B cell (primary cell): ENCODE measurements at regions not wholly inside any gene's neighbourhood (a gene's known extent, or its start where the extent isn't known, plus 50 kb on each side); places are given as distances from the start of the nearest gene placed in this dataset.

Source experiments
- ATAC-seq: fragments of 200-7000 bp; cut with Tn5 transposase; one replicate; pipeline ENCODE4 v1.10.0; 2021; ENCODE audit warnings: low read depth, mild to moderate bottlenecking, moderate number of reproducible peaks, moderate library complexity
- CTCF ChIA-PET: fragments of 350-600 bp; sonication (Branson Sonifier 250); formaldehyde crosslinking; loops from one replicate; lab custom pipeline; 2021; ENCODE audit warnings: antibody characterized with exemption, inconsistent platforms; lab: Charles Lee
- POLR2A ChIA-PET: fragments of 350-600 bp; sonication (Branson Sonifier 250); formaldehyde crosslinking; loops from one replicate; lab custom pipeline; 2021; ENCODE audit warnings: antibody characterized with exemption; lab: Charles Lee
- DNase-seq: peaks from one replicate; pipeline ENCODE4 v3.0.0; 2013
- H2AFZ ChIP-seq: 2 replicates; pipeline ENCODE4 v1.6.1; 2012; ENCODE audit warnings: mild to moderate bottlenecking, low read depth, low read length; ENCODE audit not compliant: insufficient read depth, poor library complexity, severe bottlenecking
- H3K27ac ChIP-seq, 2 donors: 1 replicate in 1 of 2; 2 replicates in 1 of 2; pipeline ENCODE4 v1.5.1; 2012 to 2013; ENCODE audit warnings: low read length in 2 of 2, mild to moderate bottlenecking in 2 of 2, moderate library complexity in 1 of 2
- H3K27me3 ChIP-seq, 4 experiments: fragments of 200-600 bp in 1 of 4; sonication (generic) in 1 of 4; replicated peaks in 1 of 4; 1 replicate in 2 of 4; 2 replicates in 2 of 4; pipeline versions ENCODE4 v1.6.1 to v1.7.0; 2013 to 2016; ENCODE audit warnings: low read length in 3 of 4, mild to moderate bottlenecking in 2 of 4, mixed read lengths in 1 of 4, moderate library complexity in 1 of 4; ENCODE audit not compliant: insufficient read depth in 4 of 4, control insufficient read depth in 3 of 4; ENCODE audit errors: control extremely low read depth in 1 of 4
- H3K36me3 ChIP-seq, 2 experiments: replicated peaks in 1 of 2; 1 replicate in 1 of 2; 2 replicates in 1 of 2; pipeline versions ENCODE4 v1.6.1 to v1.7.1; 2013; ENCODE audit warnings: low read length in 1 of 2; ENCODE audit not compliant: insufficient read depth in 2 of 2, control insufficient read depth in 1 of 2; ENCODE audit errors: control extremely low read depth in 1 of 2, extremely low read depth in 1 of 2
- H3K4me1 ChIP-seq, 2 donors: fragments of 200-600 bp in 1 of 2; sonication (generic) in 1 of 2; 1 replicate in 1 of 2; 2 replicates in 1 of 2; pipeline versions ENCODE4 v1.5.1 to v1.6.1; 2013 to 2017; ENCODE audit warnings: low read length in 2 of 2; ENCODE audit not compliant: control insufficient read depth in 2 of 2, insufficient read depth in 2 of 2
- H3K4me2 ChIP-seq: replicated peaks from 2 replicates; pipeline ENCODE3; 2012; ENCODE audit warnings: mild to moderate bottlenecking, low read depth, low read length; ENCODE audit not compliant: poor library complexity, severe bottlenecking
- H3K4me3 ChIP-seq, 5 experiments: fragments of 200-600 bp in 1 of 5; sonication (generic) in 1 of 5; 1 replicate in 3 of 5; 2 replicates in 2 of 5; pipeline versions ENCODE4 v1.5.1 to v1.7.0; 2011 to 2016; ENCODE audit warnings: low read length in 4 of 5, mild to moderate bottlenecking in 4 of 5, low read depth in 2 of 5, control low read depth in 1 of 5, moderate library complexity in 1 of 5; ENCODE audit not compliant: insufficient read depth in 1 of 5; ENCODE audit errors: control extremely low read depth in 1 of 5, extremely low read depth in 1 of 5
- H3K79me2 ChIP-seq: fragments of 200-600 bp; sonication (generic); one replicate; pipeline ENCODE4 v1.6.0; 2016; ENCODE audit warnings: low read length; ENCODE audit not compliant: control insufficient read depth, insufficient read depth
- H3K9ac ChIP-seq: fragments of 200-600 bp; sonication (generic); 2 replicates; pipeline ENCODE4 v1.6.1; 2017; ENCODE audit warnings: mild to moderate bottlenecking, low read length, moderate library complexity
- H3K9me3 ChIP-seq, 3 donors: one replicate each; pipeline versions ENCODE4 v1.6.1 to v1.7.1; 2013; ENCODE audit warnings: low read length in 2 of 3; ENCODE audit not compliant: control insufficient read depth in 2 of 3, insufficient read depth in 1 of 3; ENCODE audit errors: control extremely low read depth in 1 of 3
- H4K20me1 ChIP-seq: 2 replicates; pipeline ENCODE4 v1.6.0; 2012; ENCODE audit warnings: mild to moderate bottlenecking, low read length; ENCODE audit not compliant: insufficient read depth, control insufficient read depth, poor library complexity, severe bottlenecking
- H3K27ac Mint-ChIP-seq: one replicate; pipeline ENCODE4 v1.8.0; 2021; ENCODE audit warnings: mixed read lengths
- H3K27me3 Mint-ChIP-seq: one replicate; pipeline ENCODE4 v1.8.0; 2021; ENCODE audit warnings: mixed read lengths
- H3K4me1 Mint-ChIP-seq: one replicate; pipeline ENCODE4 v1.8.0; 2021; ENCODE audit warnings: mixed read lengths
- H3K4me3 Mint-ChIP-seq: one replicate; pipeline ENCODE4 v1.8.0; 2021; ENCODE audit warnings: mixed read lengths
- H3K9me3 Mint-ChIP-seq: one replicate; pipeline ENCODE4 v1.8.0; 2022; ENCODE audit warnings: mixed read lengths; ENCODE audit not compliant: insufficient read depth
- EZH2 ChIP-seq: IDR thresholded peaks from 2 replicates; pipeline ENCODE4 v1.6.1; 2012; ENCODE audit warnings: borderline replicate concordance, low read depth, mild to moderate bottlenecking, moderate library complexity, low read length; ENCODE audit not compliant: insufficient read depth, poor library complexity, severe bottlenecking
- WGBS: methylation state at CpG from one replicate; pipeline ENCODE4 v1.1.5; 2013; ENCODE audit warnings: missing lambda C conversion rate; ENCODE audit not compliant: insufficient coverage; 5-methylcytosine and 5-hydroxymethylcytosine counted together
- intact Hi-C: fragments of 100-400 bp; cut with micrococcal nuclease; formaldehyde crosslinking; loops from one replicate; pipeline ENCODE4 v1.10.0; 2022
- TF ChIP-seq, protein P1 (sequence below): fragments of 200-600 bp; IDR thresholded peaks from one replicate; pipeline ENCODE4 v1.8.0; 2022; ENCODE audit warnings: antibody characterized with exemption, mild to moderate bottlenecking

DNA sequence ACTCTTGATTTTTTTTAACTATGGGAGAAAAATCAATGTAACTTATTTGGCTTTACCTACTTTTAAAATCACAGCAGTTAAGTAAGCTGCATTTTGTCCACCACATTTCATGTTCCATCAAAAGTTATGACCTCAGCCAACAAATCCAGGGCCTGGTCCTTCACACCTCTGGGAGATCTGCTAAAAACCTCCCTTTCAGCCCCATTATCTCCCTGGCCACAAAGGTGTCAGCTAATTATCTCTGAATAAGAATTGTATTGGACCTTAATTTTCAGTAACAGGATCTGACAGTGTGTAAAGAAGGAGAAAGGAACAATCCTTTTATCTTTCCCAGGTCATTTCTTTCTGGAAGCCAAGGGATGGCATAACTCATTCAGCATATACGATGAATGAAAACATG is 359.3 kb downstream of the TMEM182 start:
- no peaks in the 10 kb centered on the region for H3K27me3 Mint-ChIP-seq
- no peaks in the 10 kb centered on the region for H3K4me1 ChIP-seq
- no peaks in the 10 kb centered on the region for H3K9me3 Mint-ChIP-seq
- no peaks in the 10 kb centered on the region for H3K9me3 ChIP-seq
- H3K27ac Mint-ChIP-seq = no peak overlapping the region
- ChIA-PET CTCF (no interaction called here), POLR2A (no interaction called here)
- intact Hi-C loops = no loop called here
- TF ChIP-seq, protein P1, sequence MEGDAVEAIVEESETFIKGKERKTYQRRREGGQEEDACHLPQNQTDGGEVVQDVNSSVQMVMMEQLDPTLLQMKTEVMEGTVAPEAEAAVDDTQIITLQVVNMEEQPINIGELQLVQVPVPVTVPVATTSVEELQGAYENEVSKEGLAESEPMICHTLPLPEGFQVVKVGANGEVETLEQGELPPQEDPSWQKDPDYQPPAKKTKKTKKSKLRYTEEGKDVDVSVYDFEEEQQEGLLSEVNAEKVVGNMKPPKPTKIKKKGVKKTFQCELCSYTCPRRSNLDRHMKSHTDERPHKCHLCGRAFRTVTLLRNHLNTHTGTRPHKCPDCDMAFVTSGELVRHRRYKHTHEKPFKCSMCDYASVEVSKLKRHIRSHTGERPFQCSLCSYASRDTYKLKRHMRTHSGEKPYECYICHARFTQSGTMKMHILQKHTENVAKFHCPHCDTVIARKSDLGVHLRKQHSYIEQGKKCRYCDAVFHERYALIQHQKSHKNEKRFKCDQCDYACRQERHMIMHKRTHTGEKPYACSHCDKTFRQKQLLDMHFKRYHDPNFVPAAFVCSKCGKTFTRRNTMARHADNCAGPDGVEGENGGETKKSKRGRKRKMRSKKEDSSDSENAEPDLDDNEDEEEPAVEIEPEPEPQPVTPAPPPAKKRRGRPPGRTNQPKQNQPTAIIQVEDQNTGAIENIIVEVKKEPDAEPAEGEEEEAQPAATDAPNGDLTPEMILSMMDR = no peak
- TF ChIP-seq EZH2 = no peak
- no peak overlapping the region for H3K27ac ChIP-seq
- H3K36me3 ChIP-seq = no peaks in the 10 kb centered on the region
- H3K9ac ChIP-seq = no peak overlapping the region
- 89% methylated on average over 1 of the region's 1 CpG for WGBS
- no peaks in the 10 kb centered on the region for H4K20me1 ChIP-seq
- no peaks in the 10 kb centered on the region for H3K79me2 ChIP-seq
- DNase-seq (no peak), ATAC-seq (no peak)
- no peak overlapping the region for H2AFZ ChIP-seq
- no peak overlapping the region for H3K4me2 ChIP-seq
- no peaks in the 10 kb centered on the region for H3K4me1 Mint-ChIP-seq
- H3K27me3 ChIP-seq = no peaks in the 10 kb centered on the region
- H3K4me3 ChIP-seq = no peak overlapping the region
- H3K4me3 Mint-ChIP-seq = no peak overlapping the region

DNA sequence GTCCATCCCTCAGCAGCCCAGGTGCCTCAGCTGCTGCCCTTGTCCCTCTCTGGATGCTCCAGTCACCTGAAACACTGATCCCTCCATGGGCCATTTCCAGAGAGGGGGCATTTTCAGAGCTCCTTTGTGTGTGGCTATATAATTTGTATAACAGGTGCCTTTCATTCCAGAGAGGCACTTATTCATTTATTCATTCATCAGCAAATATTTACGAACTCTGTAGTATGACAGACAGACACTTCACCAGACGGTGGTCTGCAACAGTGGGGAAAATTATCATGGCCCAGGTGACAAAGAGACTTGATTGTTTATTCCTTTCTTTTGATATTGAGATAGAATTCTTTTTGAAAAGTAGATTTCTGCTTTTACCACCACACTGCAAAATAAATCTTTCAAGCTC is 361.7 kb downstream of the TMEM182 start:
- Mint-ChIP-seq H3K4me1 (no peaks in the 10 kb centered on the region), H3K27ac (no peak overlapping the region), H3K9me3 (no peaks in the 10 kb centered on the region), H3K27me3 (no peaks in the 10 kb centered on the region), H3K4me3 (no peak overlapping the region)
- no peaks in the 10 kb centered on the region for H3K9me3 ChIP-seq
- no peaks in the 10 kb centered on the region for H4K20me1 ChIP-seq
- H3K4me2 ChIP-seq = no peak overlapping the region
- ATAC-seq (no peak), DNase-seq (no peak)
- no peak overlapping the region for H3K9ac ChIP-seq
- intact Hi-C loops = no loop called here
- H3K27me3 ChIP-seq = no peaks in the 10 kb centered on the region
- no peak for TF ChIP-seq EZH2
- TF ChIP-seq, protein P1 = no peak
- no peaks in the 10 kb centered on the region for H3K4me1 ChIP-seq
- H3K36me3 ChIP-seq = no peaks in the 10 kb centered on the region
- H3K79me2 ChIP-seq = no peaks in the 10 kb centered on the region
- no peak overlapping the region for H2AFZ ChIP-seq
- no peak overlapping the region for H3K27ac ChIP-seq
- WGBS = no CpG with 5 or more reads among the region's 2 CpGs
- CTCF ChIA-PET = no interaction called here
- no peak overlapping the region for H3K4me3 ChIP-seq
- POLR2A ChIA-PET = no interaction called here
